ENCODE measurements at regions not wholly inside any gene's neighbourhood (a gene's known extent, or its start where the extent isn't known, plus 50 kb on each side); places are given as distances from the start of the nearest gene placed in this dataset.

DNA sequence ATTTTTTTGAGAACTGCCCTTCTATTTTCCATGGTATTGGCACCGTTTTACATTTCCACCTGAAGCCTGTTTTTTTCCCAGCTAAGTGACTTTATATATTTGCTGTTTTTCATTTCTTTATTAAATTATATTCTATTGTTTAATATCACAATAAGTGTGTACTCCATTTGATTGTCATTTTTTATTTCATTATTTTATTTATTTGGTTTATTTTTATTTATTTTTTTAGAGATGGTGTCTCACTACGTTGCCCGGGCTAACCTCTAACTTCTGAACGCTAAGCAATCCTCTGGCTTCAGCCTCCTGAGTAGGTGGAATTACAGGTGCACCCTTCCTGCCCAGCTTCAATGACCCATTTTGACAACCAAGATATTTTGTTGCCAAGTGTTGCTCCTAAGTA is 202.6 kb downstream of the SIM1 start:
- H3K9me2 ChIP-seq (ENCODE audit: insufficient read depth, low read length): no peaks in the 10 kb centered on the region
- H3F3A ChIP-seq (ENCODE audit: insufficient read depth, low read length, poor library complexity, severe bottlenecking): peaks cover 5% of the 10 kb centered on the region
- TF ChIP-seq POLR2AphosphoS5 (IDR thresholded peaks at IDR 0.05): no peak
- no peak for TF ChIP-seq RAD21 (conservative IDR thresholded peaks at IDR 0.05)
- TF ChIP-seq CTCF (IDR thresholded peaks at IDR 0.05; ENCODE audit: poor library complexity, severe bottlenecking): no peak
- no peak for TF ChIP-seq EZH2 (IDR thresholded peaks at IDR 0.05; ENCODE audit: borderline replicate concordance, insufficient read depth, low read length, poor library complexity, severe bottlenecking)
- no peak for TF ChIP-seq EP300 (conservative IDR thresholded peaks at IDR 0.05; ENCODE audit: poor library complexity, severe bottlenecking)
- TF ChIP-seq TAF1 (IDR thresholded peaks at IDR 0.05; ENCODE audit: low read depth): no peak
- TF ChIP-seq MXI1 (conservative IDR thresholded peaks at IDR 0.05; ENCODE audit: poor library complexity, severe bottlenecking): no peak
- TF ChIP-seq, protein P1, sequence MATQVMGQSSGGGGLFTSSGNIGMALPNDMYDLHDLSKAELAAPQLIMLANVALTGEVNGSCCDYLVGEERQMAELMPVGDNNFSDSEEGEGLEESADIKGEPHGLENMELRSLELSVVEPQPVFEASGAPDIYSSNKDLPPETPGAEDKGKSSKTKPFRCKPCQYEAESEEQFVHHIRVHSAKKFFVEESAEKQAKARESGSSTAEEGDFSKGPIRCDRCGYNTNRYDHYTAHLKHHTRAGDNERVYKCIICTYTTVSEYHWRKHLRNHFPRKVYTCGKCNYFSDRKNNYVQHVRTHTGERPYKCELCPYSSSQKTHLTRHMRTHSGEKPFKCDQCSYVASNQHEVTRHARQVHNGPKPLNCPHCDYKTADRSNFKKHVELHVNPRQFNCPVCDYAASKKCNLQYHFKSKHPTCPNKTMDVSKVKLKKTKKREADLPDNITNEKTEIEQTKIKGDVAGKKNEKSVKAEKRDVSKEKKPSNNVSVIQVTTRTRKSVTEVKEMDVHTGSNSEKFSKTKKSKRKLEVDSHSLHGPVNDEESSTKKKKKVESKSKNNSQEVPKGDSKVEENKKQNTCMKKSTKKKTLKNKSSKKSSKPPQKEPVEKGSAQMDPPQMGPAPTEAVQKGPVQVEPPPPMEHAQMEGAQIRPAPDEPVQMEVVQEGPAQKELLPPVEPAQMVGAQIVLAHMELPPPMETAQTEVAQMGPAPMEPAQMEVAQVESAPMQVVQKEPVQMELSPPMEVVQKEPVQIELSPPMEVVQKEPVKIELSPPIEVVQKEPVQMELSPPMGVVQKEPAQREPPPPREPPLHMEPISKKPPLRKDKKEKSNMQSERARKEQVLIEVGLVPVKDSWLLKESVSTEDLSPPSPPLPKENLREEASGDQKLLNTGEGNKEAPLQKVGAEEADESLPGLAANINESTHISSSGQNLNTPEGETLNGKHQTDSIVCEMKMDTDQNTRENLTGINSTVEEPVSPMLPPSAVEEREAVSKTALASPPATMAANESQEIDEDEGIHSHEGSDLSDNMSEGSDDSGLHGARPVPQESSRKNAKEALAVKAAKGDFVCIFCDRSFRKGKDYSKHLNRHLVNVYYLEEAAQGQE (IDR thresholded peaks at IDR 0.05; ENCODE audit: borderline replicate concordance): no peak
- TF ChIP-seq SMC3 (conservative IDR thresholded peaks at IDR 0.05; ENCODE audit: poor library complexity): no peak

GRCh38 chr6:100261486-100261885 is 203.2 kb downstream of the SIM1 start:
- no peak for TF ChIP-seq MXI1 (conservative IDR thresholded peaks at IDR 0.05; ENCODE audit: poor library complexity, severe bottlenecking)
- no peak for TF ChIP-seq SMC3 (conservative IDR thresholded peaks at IDR 0.05; ENCODE audit: poor library complexity)
- no peak for TF ChIP-seq RAD21 (conservative IDR thresholded peaks at IDR 0.05)
- TF ChIP-seq TAF1 (IDR thresholded peaks at IDR 0.05; ENCODE audit: low read depth): no peak
- TF ChIP-seq EP300 (conservative IDR thresholded peaks at IDR 0.05; ENCODE audit: poor library complexity, severe bottlenecking): no peak
- Histone ChIP-seq H3K4me2 (ENCODE audit: low read length) (no peak overlapping the region), H3K36me3 (ENCODE audit: insufficient read depth, low read length) (no peaks in the 10 kb centered on the region), H3K4me3 (ENCODE audit: low read length) (no peak overlapping the region), H3K9ac (ENCODE audit: low read length) (no peak overlapping the region), H3K9me3 (ENCODE audit: low read length) (no peaks in the 10 kb centered on the region), H2AFZ (ENCODE audit: low read depth, low read length) (no peak overlapping the region), H3F3A (ENCODE audit: insufficient read depth, low read length, poor library complexity, severe bottlenecking) (peaks cover 5% of the 10 kb centered on the region), H3K9me2 (ENCODE audit: insufficient read depth, low read length) (no peaks in the 10 kb centered on the region), H3K27ac (ENCODE audit: low read length) (no peak overlapping the region), H4K20me1 (ENCODE audit: insufficient read depth) (no peaks in the 10 kb centered on the region), H3K27me3 (ENCODE audit: insufficient read depth, low read depth, low read length) (no peaks in the 10 kb centered on the region), H3K79me2 (replicated peaks; ENCODE audit: insufficient read depth, low read length) (no peaks in the 10 kb centered on the region)

More for the DNA sequence above, 202.6 kb downstream of the SIM1 start:
- Histone ChIP-seq H3K4me2 (ENCODE audit: low read length) (no peak overlapping the region), H3K9ac (ENCODE audit: low read length) (no peak overlapping the region), H3K27ac (ENCODE audit: low read length) (no peak overlapping the region), H3K36me3 (ENCODE audit: insufficient read depth, low read length) (no peaks in the 10 kb centered on the region), H3K9me3 (ENCODE audit: low read length) (no peaks in the 10 kb centered on the region), H2AFZ (ENCODE audit: low read depth, low read length) (no peak overlapping the region), H3K27me3 (ENCODE audit: insufficient read depth, low read depth, low read length) (no peaks in the 10 kb centered on the region), H3K4me3 (ENCODE audit: low read length) (no peak overlapping the region), H4K20me1 (ENCODE audit: insufficient read depth) (no peaks in the 10 kb centered on the region), H3K79me2 (replicated peaks; ENCODE audit: insufficient read depth, low read length) (no peaks in the 10 kb centered on the region)
